OCI-LY3 (cell line): ENCODE measurements at regions not wholly inside any gene's neighbourhood (a gene's known extent, or its start where the extent isn't known, plus 50 kb on each side); places are given as distances from the start of the nearest gene placed in this dataset.

Source experiments
- H2AFZ ChIP-seq: fragments of 200-600, 300-600 bp; shearing (Covaris generic); 2 replicates; pipeline ENCODE4 v1.6.0; 2014; ENCODE audit warnings: antibody characterized with exemption, low read depth, low read length
- H3K27ac ChIP-seq: fragments of 200-600, 300-600 bp; sonication (generic); 2 replicates; pipeline ENCODE4 v1.5.1; 2014; ENCODE audit warnings: mild to moderate bottlenecking, low read length, moderate library complexity, mixed read lengths
- H3K27me3 ChIP-seq: fragments of 200-600, 300-600 bp; sonication (generic); 2 replicates; pipeline ENCODE4 v1.6.1; 2014; ENCODE audit warnings: low read depth, low read length, mixed read lengths
- H3K36me3 ChIP-seq: fragments of 200-600, 300-600 bp; sonication (generic); replicated peaks from 2 replicates; pipeline ENCODE3; 2014; ENCODE audit warnings: low read depth, low read length, mixed read lengths
- H3K4me1 ChIP-seq: fragments of 300-600, 200-600 bp; sonication (generic); 2 replicates; pipeline ENCODE4 v1.6.1; 2014; ENCODE audit warnings: low read length, mixed read lengths
- H3K4me2 ChIP-seq: fragments of 200-600, 300-600 bp; sonication (generic); 2 replicates; pipeline ENCODE4 v1.6.1; 2014; ENCODE audit warnings: low read length, mixed read lengths
- H3K4me3 ChIP-seq: fragments of 300-600, 200-600 bp; sonication (generic); 2 replicates; pipeline ENCODE4 v1.5.1; 2014; ENCODE audit warnings: antibody characterized with exemption, mild to moderate bottlenecking, low read length, moderate library complexity
- H3K79me2 ChIP-seq: fragments of 300-600, 200-600 bp; shearing (Covaris generic); 2 replicates; pipeline ENCODE4 v1.6.1; 2014; ENCODE audit warnings: mild to moderate bottlenecking, low read length, mixed read lengths
- H3K9ac ChIP-seq: fragments of 300-600, 200-600 bp; shearing (Covaris generic); 2 replicates; pipeline ENCODE4 v1.6.0; 2014; ENCODE audit warnings: mild to moderate bottlenecking, low read length, moderate library complexity
- H3K9me3 ChIP-seq: fragments of 200-600, 300-600 bp; shearing (Covaris generic); 2 replicates; pipeline ENCODE4 v1.6.1; 2014; ENCODE audit warnings: low read length, mixed read lengths; ENCODE audit not compliant: insufficient read depth
- H4K20me1 ChIP-seq: fragments of 200-600, 300-600 bp; sonication (generic); 2 replicates; pipeline ENCODE4 v1.6.1; 2016; ENCODE audit warnings: low read length, mixed read lengths; ENCODE audit not compliant: insufficient read depth
- EZH2phosphoT487 ChIP-seq: fragments of 200-600 bp; shearing (Covaris generic); IDR thresholded peaks from 2 replicates; pipeline ENCODE4 v1.6.1; 2018; ENCODE audit warnings: antibody characterized with exemption, mixed run types, low read depth
- TF ChIP-seq, protein P1 (sequence below): fragments of 200-600, 300-600 bp; sonication (generic); IDR thresholded peaks from 2 replicates; pipeline ENCODE4 v1.5.1; 2014; ENCODE audit warnings: antibody characterized with exemption, low read length, low read depth

DNA sequence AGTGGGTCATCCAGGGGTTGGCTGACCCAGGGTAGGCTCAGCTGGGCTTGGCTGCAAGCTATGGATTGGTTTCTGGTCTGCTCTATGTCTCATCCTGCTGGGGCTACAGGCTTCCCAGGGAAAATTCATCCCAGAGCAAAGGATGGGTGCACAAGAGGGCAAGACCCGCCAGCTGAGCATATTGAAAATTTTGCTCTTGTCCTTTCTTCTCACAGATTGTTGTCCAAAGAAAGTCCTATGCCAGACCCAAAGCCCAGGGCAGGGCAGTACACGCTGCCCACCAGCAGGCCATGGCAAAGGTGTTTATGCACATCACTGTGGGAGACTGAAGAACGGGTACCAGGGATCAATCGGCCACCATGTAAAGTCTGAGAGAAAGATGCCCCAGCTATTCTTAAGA is 95.3 kb upstream of the PARP11 start:
- Histone ChIP-seq H2AFZ (no peak overlapping the region), H3K4me2 (no peak overlapping the region), H3K27ac (no peak overlapping the region), H4K20me1 (no peaks in the 10 kb centered on the region), H3K9me3 (no peaks in the 10 kb centered on the region), H3K4me1 (peaks cover 9% of the 10 kb centered on the region), H3K9ac (no peak overlapping the region), H3K27me3 (peaks cover 6% of the 10 kb centered on the region; the same call in 1 of the 2 replicates), H3K36me3 (no peaks in the 10 kb centered on the region), H3K79me2 (no peaks in the 10 kb centered on the region), H3K4me3 (no peak overlapping the region)
- TF ChIP-seq, protein P1, sequence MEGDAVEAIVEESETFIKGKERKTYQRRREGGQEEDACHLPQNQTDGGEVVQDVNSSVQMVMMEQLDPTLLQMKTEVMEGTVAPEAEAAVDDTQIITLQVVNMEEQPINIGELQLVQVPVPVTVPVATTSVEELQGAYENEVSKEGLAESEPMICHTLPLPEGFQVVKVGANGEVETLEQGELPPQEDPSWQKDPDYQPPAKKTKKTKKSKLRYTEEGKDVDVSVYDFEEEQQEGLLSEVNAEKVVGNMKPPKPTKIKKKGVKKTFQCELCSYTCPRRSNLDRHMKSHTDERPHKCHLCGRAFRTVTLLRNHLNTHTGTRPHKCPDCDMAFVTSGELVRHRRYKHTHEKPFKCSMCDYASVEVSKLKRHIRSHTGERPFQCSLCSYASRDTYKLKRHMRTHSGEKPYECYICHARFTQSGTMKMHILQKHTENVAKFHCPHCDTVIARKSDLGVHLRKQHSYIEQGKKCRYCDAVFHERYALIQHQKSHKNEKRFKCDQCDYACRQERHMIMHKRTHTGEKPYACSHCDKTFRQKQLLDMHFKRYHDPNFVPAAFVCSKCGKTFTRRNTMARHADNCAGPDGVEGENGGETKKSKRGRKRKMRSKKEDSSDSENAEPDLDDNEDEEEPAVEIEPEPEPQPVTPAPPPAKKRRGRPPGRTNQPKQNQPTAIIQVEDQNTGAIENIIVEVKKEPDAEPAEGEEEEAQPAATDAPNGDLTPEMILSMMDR, result no peak
- no peak for TF ChIP-seq EZH2phosphoT487

DNA sequence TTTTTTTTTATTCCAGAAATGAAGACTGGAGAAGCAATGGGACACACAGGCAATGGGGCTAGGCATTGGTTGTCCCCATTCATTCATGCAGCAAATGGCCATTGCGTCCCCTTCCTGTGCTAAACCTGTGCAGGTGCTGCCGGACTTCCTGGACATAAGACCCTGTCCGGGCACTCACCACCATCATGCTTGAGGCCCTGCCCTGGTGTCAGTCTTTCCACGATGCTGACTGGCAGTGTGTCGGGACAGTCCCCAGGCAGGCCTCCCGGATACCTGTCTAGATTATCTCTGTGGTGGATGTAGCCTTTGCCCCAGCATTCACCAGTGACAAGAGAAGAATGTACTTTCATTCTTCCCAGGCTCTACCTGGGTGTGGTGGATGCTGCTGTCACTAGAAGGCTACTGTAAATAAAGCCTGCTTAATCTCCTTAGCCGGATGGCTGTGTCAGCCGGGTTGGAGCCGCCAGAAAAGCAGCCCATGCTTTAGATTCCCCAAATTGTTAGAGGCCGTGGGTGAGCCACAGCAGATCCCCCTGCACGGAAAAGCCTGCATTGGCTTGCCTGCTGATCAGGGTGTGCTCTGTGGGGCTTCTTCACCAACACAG is 94.5 kb upstream of the PARP11 start:
- Histone ChIP-seq H3K27me3 (peaks cover 6% of the 10 kb centered on the region; the same call in 1 of the 2 replicates), H3K9ac (no peak overlapping the region), H3K4me3 (no peak overlapping the region), H3K36me3 (no peaks in the 10 kb centered on the region), H2AFZ (no peak overlapping the region), H3K9me3 (no peaks in the 10 kb centered on the region), H3K4me1 (peaks cover under 1% of the 10 kb centered on the region; the same call in 1 of the 2 replicates), H3K4me2 (no peak overlapping the region), H3K27ac (no peak overlapping the region), H4K20me1 (no peaks in the 10 kb centered on the region), H3K79me2 (no peaks in the 10 kb centered on the region)
- TF ChIP-seq EZH2phosphoT487, result no peak
- TF ChIP-seq, protein P1, result no peak

DNA sequence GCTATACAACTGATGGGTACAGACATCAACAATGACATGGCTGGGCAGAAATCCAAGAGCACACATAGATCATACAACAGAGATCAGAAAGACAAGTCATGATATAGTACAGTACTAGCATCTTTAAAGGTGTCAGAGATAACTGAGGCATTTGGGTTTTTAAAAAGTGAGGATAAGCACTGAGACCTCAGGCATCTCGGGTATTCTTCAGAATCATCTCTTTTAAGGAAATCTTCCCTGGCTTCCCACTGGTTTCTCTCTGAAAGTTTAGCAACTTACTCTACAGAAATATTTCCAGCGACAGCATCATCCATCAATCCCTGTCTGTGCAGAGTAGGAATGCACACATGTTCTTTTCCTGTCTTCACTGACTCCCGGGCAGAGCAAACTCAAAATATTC is 93.2 kb upstream of the PARP11 start:
- H3K9ac ChIP-seq, result no peak overlapping the region
- H3K4me3 ChIP-seq, result no peak overlapping the region
- H3K4me1 ChIP-seq, result no peaks in the 10 kb centered on the region; the same call in 1 of the 2 replicates
- no peaks in the 10 kb centered on the region for H3K79me2 ChIP-seq
- no peaks in the 10 kb centered on the region for H3K36me3 ChIP-seq
- no peak overlapping the region for H2AFZ ChIP-seq
- H3K27ac ChIP-seq, result no peak overlapping the region
- peaks cover 6% of the 10 kb centered on the region; the same call in 1 of the 2 replicates for H3K27me3 ChIP-seq
- no peaks in the 10 kb centered on the region for H4K20me1 ChIP-seq
- H3K4me2 ChIP-seq, result no peak overlapping the region
- H3K9me3 ChIP-seq, result no peaks in the 10 kb centered on the region
- TF ChIP-seq EZH2phosphoT487, result no peak
- TF ChIP-seq, protein P1, result no peak

DNA sequence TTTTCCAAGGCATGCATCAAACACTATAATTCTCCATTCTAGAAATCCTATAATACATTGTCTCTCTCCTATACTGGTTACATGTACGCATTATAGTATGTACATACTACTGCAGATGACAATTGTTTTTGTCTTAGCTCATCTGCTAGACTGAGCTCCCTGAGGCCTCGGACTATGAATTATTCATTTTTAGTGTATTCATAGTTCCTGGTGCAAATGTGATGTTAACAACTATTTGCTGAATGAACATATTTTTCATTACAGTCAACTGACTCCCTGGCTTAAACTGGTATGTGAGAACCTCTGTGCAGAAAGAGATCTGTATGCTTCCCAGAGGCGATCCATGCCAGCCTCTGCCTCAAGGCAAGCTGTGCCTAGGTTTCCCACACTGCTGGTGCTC is 91.8 kb upstream of the PARP11 start:
- no peak for TF ChIP-seq EZH2phosphoT487
- TF ChIP-seq, protein P1, result no peak
- H4K20me1 ChIP-seq, result no peaks in the 10 kb centered on the region
- H3K9me3 ChIP-seq, result no peaks in the 10 kb centered on the region
- H3K4me1 ChIP-seq, result no peaks in the 10 kb centered on the region; the same call in 1 of the 2 replicates
- H3K4me2 ChIP-seq, result no peak overlapping the region
- H3K27ac ChIP-seq, result no peak overlapping the region
- no peak overlapping the region for H3K9ac ChIP-seq
- no peak overlapping the region for H2AFZ ChIP-seq
- H3K79me2 ChIP-seq, result no peaks in the 10 kb centered on the region
- H3K36me3 ChIP-seq, result no peaks in the 10 kb centered on the region
- no peaks in the 10 kb centered on the region for H3K27me3 ChIP-seq
- H3K4me3 ChIP-seq, result no peak overlapping the region
